ENCODE measurements at regions not wholly inside any gene's neighbourhood (a gene's known extent, or its start where the extent isn't known, plus 50 kb on each side); places are given as distances from the start of the nearest gene placed in this dataset.
"Not testable (repeated sequence)": the region's sequence is repeated elsewhere in the genome, so short reads cannot be mapped to it uniquely, and the experiment has no call there.

DNA sequence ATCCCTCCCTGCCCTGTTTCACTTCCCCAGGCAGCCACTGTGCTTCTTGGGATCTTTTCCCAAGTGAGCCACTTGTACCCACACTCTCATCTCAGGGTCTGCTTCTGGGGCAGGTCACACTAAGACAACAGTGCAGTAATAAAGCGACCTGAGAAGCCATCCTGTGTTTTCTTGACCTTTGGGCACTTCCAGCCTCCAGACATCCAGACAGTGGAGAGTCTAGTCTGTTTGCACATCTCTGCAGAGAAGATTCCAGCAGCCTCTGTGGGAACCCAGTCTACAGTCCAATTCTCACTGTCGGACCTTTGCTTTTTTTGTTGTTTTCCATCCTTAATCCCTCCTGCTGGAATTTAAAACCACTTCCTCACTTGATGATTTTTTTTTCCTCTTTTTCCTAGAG is 50.3 kb upstream of the ATP6AP2 start:
- DNase-seq = no peak

DNA sequence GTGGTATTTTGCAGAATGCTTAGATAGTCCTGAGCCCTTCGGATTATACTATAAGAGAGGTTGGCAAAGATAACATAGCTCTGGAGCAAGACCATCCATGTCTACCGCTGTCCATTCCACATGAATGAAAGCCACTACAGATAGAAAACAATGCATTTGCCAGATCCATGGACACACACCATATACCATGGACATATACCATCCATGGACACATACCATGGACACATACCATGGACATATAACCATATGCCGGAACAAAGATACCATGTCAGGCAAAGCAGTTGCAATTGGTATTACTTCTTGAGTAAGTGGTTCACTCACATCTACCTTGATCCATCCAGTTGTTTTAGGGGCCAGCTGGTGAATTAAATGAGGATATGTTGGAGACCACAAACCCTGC is 53.2 kb upstream of the ATP6AP2 start:
- no peak for DNase-seq

DNA sequence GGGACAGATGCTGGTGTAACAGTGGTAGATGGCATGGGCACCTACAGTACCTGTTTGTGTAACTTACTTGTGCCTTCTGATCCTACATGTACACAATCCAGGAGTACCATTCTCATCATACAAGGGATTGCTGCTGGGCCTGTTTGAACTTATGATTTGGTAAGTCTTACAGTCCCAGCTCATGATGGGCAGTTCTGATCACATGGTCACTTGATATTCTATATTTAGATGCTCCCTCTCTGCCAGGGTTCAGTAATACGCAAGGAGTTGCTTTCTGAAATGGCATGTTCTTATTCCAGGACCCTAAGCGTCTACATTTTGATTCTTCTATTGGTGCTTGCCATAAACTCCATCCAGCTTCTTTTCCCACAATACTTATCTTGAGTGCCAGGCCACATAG is 54.4 kb upstream of the ATP6AP2 start:
- DNase-seq = no peak

DNA sequence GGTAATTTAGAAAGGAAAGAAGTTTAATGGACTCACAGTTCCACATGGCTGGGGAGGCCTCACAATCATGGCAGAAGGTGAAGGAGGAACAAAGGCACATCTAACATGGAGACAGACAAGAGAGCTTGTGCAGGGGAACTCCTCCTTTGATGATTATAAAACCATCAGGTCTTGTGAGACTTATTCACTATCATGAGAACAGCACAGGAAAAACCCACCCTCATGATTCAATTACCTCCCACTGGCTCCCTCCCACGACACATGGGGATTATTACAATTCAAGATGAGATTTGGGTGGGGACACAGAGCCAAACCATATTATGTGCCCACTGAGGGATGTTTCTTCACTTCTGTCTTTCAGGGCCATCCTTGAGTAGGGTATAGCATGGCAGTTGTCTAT is 54.9 kb upstream of the ATP6AP2 start:
- DNase-seq = not testable (repeated sequence)

DNA sequence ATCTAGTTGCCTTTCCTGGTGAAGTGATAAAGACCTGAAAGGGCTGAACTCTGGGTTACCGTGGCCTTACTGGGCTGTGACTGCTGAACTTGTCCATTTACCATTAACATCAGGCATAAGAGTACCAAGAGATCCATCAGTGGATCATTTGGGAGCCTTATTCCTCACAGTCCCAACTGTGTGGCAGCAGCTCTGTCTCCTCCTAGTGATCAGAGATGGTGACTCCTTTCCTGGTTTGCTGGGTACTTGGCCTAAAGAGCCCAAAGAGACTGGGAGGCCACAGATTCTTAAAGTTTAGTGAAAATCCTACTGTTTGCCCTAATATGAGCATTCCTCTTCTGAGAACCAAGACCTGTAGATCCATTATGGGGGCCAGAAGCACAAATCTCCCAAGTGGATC is 56.3 kb upstream of the ATP6AP2 start:
- DNase-seq = no peak

DNA sequence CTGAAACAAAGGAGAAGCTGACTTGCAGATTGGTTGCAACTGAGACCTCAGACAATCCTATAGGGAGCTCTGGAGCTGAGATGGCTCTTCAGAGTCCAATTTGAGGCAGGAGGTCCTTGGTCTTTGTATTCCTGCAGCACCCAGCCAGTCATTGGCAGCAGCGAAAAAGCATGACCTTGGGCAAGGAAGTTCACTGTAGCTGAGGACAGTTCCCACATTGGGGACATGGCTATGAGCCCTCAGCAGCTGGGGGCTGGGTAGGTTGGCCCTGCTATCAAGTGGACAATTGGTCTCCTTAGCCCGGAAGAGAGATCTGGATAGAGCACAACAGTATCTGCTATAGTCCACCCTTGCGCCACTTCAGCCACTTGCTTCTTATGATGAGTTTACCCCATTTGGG is 56.9 kb upstream of the ATP6AP2 start:
- no peak for DNase-seq

DNA sequence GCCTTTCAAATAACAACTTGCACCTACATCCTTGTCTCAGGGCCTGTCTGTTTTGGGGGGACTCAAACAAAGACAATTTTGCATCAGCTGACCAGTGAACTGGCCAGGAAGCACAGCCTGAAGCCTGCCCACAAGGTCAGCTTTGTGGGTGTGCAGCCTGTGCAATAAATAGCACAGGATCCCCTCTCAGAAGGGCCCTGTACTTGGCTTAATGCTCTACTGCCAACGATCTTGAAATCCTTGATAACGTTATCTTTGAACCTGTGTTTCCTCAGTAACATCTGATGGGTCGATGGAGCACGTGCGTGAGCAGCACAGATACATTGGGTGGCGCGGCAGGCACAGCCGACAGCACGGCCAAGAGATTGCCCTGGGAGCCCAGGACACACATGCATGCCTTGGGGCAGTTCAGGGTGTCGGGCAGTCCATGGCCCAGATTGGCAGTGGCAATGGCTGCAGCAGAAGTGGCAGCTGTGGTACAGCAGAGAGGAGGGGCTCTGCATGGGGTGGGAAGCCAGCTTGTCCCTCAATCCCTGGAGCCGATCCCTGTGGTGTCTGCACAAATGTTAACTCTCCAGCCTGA is 58.8 kb upstream of the ATP6AP2 start:
- DNase-seq = no peak

DNA sequence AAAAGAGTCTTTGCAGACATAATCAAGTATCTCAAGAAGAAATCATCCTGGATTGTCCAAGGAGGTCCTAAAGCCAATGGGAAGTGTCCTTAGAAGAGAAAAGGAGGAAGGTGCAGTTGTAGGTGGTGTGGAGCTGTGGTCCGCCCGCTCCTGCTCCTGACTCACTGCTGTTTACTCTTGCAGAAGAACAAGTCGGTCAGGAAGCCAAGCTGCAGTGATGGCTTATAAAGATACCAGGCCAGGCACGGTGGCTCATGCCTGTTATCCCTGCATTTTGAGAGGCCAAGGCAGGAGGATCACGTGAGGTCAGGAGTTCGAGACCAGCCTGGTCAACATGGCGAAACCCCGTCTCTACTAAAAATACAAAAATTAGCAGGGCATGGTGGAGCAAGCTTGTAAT is 66.4 kb upstream of the ATP6AP2 start:
- no peak for DNase-seq

DNA sequence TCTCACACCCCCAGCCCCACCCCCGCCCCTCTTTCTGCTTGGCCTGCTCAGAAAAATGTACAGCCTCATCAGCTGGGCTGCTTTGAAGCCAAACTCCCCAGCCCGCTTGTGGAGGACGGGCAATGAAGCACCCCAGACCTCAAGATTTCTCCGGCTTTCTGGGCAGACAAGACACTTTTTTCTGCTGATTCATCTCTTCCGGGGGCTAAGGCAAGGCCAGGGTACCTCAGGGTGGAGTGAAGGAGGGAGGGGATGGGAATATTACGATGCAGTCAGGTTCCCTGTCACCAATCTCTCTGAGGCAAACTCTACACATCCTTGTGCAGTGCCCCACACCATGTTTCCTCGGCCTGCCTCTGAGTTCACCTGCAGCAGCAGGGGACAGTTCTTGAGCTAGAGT is 66.9 kb upstream of the ATP6AP2 start:
- DNase-seq = no peak

DNA sequence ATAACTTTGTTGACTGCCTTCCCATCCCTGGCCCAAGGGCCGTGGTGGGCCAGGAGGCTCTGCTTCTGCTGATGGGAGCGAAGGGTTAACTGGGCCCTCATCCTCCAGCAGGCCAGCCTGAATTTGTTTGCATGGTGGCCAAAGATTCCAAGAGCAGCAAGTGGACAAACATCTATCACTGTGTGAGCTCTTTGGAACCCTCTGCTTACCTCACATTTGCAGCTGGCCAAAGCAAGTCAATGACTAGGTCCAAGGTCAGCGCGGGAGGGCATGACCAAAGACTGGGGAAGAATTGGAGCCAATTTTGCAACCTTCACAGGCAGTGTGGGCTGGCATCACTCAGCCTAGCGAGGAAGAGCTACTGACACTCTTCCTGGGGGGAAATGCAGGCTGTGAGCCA is 67.8 kb upstream of the ATP6AP2 start:
- DNase-seq = no peak

DNA sequence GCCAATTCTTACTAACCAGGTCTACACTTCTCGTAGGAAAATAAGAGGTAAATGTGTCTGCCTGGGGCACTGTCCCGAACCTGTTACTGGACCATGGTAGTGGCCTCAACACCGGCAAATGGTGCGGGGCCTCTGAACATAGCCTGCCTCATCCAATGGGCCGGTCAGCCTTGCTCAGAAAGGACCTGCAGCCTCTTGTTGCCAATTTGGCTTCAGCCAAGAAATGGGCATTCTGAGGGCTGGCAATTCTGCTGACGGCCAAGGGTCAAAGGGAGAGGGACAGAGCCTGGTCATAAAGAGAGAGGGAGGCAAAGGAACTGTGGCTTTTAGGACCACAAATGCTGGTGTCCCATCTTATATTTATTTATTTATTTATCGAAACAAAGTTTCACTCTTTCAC is 69.5 kb upstream of the ATP6AP2 start:
- no peak for DNase-seq

DNA sequence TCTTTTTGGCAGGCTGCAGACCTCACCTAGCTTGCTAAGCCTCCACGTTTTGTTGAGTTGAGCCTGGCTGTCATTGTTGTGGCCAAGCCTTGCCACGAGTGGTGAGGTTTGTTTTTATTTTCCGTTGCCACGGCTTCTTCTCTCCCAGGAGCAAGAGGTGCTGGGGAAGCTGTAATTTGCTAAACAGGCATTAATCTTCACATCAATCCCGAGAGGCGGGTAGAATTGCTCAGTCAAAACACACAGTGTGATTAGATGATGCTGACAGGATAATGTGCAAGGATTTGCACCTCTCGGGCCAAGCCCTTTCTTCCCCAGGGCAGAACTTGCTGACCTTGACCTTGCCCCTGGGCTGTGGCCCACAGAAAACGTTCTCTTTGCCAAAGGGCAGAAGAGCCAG is 72.2 kb upstream of the ATP6AP2 start:
- no peak for DNase-seq

DNA sequence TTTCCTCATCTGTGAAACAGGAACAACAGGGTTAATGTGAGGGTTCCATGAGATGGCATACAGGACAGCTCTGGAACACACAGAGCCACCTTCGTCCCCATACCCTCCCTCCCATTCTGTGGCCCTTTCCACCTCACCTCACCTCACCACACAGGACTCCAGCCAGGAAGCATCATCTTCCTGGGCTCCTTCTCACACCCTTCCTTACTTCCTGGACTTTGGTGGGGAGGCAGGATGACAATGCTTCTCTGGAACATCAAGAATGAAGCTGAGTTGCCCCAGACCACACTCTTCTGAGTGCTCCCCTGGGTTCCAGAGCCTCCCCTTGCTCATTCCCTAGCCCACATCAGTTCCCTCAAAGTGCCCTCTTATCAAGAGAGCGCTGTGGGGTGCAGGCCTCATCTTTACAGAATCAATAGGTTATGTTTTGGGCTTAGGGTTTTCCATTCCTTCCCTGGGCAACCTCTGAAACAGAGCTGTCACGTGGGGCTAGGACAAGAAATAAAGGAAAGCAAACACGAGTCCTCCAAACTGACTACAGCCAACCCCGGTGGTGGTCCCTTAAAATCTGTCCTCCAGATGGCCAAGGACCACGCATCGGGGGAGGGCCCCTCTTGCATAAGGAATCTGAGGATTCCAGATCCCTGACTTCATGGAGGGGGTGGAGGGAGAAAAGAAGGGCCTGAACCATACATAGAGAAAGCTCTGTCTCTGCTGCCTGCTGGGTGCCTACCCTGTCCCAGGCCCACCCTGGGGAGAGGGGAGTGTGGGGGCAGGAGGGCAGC is 74.4 kb upstream of the ATP6AP2 start:
- DNase-seq = no peak

DNA sequence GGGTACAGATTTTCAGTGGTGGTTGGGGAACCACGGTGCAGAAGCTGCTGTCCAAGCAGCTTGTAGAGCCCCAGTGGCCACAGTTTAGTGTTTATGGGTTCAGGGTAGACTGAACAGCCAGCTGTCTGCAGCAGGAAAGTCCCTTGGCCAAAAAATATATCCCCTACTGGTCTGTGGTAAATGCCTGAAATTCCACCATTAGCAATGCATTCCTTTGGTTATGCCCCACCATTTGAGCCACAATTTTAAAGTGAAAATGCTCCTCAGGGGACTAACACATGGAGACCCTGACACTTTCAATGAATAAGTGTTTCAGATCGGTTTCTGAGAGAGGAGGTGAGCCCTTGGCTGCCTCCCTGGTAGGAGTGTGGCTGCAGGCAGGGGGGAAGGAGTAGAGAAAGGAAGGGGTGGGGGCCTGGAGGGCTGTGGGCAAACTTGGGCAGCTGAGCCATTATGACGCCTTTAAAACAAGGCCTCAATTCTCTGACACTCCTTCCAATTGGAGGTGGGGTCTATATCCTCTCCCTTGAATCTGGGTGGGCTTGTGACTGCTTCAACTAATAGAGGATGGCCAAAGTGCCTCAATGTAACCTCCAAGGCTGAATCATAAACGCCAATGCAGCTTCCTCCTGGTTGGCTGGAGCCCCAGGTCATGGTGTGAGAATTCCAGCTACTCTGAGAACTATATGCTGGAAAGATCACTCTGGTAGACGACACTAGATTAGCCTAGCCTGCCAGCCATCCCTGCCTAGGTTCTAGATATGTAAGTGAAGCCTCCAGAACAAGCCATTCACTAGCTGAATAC is 75.8 kb upstream of the ATP6AP2 start:
- DNase-seq = no peak

DNA sequence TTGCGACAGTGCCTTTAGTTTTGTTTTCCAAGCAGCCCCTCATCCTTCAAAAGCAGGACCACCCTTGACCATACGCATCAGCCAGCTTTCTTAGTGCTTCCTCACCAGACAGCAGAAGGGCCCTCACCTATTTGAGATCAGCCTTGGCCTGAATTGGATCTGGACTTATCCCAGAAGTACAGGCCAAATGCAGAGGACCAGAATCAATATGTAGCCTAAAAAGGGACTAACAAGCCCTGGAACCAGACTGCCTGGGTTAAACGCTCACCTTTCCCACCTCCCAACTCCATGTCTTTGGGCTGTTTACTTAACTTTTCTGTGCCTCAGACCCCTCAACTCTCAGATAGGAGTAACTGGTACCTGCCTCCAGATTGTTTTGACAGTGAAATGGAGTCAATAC is 77.7 kb upstream of the ATP6AP2 start:
- DNase-seq = no peak

DNA sequence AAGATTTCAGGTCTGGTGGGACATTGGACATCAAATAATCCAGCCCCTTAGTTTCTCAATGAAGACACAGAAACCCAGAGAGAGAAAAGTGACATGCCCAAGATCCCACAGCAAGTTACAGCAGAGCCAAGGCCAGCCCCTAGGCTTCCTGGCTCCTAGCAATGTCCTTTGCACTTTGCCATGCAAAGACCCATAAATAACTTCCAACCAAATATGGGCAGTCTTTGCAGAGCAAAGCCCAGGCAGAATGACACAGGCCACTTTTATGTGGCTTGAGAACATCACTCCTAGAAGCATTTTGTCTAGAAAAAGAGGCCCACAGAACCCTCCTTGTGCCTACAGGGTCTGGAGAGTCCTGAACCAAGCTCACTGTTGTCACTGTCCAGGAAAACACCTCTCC is 78.1 kb upstream of the ATP6AP2 start:
- no peak for DNase-seq

DNA sequence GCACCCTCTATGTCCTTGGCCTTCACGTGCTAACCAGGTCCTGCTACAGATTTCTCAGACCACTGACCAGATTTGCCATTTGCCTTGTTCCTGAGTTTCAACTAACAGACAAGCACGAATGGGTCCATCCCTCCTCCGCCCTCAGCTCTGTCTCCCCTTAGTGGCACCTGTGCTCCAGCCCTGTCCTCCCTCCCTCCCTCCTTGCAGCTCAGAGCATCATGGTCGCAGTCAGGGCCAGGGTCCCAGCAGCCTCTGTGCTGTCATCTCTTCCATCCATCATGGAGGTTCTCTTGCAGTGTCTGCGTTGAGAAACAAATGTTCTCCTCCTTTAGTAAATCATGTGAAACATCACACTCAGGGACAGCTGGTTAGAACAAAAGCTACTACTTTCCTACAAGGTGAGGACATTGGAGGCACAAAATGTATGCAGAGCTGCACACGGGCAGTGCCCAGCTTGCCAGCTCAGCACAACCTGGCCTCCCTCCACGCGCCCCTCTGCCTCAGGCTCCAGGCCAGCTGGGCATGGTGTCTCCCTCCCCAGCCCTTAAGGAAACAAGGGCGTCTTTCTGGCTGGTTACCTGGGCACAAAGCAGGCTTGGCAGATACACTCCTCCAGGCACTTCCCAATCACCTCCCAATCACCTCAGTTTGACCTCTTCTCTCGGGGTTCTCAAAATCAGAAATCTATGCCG is 79.5 kb upstream of the ATP6AP2 start:
- DNase-seq = no peak

DNA sequence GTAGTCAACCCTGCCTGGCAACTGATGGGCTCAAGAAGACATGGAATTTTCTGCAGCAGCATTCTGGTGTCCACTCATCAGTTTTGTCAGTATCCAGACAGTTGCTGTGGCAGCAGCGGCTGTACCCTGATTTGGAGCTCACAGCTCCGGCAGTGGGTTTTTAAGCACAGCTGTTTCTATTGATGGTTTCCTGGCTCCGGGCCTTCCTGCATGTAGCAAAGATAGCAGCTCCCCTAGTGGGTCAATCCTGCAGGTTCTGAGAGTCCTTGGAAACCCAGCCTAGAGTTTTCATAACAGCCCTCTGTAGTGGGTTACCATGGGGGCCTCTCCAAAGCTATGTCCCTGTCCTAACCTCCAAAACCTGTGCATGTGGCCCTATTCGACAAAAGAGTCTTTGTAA is 84.0 kb upstream of the ATP6AP2 start:
- no peak for DNase-seq

DNA sequence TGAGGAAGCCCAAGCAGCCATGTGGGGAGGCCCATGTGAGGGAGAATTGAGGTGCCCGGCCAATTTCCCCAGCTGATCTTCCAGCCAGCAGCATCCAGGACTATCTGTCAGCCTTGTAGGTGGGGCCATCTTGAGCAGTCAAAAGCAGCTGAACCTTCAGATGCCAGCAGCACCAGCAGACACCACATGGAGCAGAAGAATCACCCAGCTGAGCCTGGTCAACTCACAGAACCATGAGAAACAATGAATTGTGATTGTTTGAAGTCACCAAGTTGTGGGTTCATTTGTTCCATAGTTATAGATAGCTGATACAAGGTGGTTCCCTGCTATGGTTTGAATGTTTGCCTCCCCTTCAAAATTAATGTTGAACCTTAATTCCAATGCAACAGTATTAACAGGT is 85.1 kb upstream of the ATP6AP2 start:
- no peak for DNase-seq

DNA sequence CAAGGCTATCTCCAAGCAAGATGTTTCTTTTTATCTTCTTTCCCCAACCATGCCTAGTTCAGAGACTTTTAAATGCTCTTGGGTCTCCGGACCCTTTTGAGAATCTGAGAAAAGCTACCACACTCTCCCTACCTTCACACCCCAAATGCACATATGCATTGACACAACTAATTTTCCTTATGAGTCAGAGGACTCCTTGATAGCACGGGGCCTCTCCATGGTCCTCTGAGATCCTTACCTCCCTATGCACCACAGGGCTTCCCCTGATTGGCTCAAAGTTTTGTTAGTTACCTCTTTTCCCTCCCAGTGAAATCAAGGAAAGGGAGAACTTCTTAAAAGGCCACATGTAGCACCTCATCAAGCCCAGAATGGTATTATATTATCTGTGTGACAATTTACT is 86.8 kb upstream of the ATP6AP2 start:
- DNase-seq = no peak

DNA sequence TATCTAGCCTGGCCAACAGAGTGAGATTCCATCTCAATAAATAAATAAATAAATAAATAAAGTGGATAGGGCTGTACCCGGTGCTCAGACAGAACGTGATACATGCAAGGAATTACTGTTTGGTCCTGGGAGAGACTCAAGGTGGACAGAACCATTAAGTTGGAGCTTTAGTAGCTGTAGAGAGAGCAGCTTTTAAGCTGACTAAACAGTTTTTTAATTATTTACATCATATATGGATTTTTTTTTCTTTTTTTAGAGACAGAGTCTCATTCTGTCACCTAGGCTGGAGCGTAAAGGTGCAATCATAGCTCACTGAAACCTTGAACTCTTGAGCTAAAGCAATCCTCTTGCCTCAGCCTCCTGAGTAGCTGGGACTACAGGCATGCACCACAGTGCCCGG is 92.5 kb upstream of the ATP6AP2 start:
- DNase-seq = no peak

DNA sequence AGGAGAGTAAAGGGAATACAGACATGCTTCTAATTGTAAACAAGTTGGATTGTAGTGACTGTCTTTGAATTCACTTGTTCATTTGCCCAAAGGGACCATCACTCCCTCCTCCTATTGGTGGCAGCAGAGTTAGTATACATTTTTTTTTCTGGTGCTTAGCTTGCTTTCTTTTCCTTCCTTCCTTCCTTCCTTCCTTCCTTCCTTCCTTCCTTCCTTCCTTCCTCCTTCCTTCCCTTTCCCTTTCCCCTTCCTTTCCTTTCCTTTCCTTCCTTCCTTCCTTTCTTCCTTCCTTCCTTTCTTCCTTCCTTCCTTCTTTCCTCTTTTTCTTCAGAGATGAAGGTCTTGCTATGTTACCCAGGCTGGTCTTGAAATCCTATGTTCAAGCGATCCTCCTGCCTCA is 94.8 kb upstream of the ATP6AP2 start:
- DNase-seq = no peak

DNA sequence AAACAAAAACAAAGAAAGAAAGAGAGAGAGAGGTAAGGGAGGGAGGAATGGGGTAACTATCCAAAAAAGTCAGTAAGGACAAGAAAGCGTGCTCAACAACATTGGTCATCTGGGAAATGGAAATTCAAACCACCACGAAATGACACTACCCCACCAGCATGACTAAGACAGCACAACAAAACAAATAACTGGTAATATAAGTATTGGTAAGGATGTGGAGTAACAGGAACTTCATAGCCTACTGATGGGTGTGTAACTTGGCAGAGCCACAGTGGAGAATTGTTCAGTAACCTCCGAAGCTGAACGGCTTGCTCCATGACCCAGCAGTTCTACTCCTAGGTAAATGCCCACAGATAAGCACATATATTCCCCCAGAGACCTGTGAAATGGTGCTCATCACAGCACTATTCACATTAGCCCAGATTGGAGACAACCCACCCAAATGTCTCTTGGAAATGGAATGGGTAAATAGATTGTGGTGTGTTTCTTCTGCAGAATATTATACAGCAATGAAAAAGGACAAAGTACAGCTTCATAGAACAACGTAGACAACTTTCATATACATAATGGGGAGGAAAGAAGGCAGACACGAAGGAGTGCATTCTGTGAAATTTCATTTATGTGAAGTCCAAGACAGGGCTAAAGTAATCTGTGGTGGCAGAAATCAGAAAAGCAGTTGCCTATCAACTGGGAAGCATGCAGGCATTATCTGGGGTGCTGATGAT is 95.5 kb upstream of the ATP6AP2 start:
- DNase-seq = no peak

All from CD4-positive, alpha-beta T cell treated with Interleukin-4 for 1 hour (primary cell).